Non-pigmented ciliary epithelial cell (primary cell): ENCODE measurements at regions not wholly inside any gene's neighbourhood (a gene's known extent, or its start where the extent isn't known, plus 50 kb on each side); places are given as distances from the start of the nearest gene placed in this dataset.

ENCODE experiments used
- DNase-seq: peaks from one replicate; pipeline ENCODE4 v3.0.0-alpha.2; 2010; ENCODE audit warnings: low read depth

DNA sequence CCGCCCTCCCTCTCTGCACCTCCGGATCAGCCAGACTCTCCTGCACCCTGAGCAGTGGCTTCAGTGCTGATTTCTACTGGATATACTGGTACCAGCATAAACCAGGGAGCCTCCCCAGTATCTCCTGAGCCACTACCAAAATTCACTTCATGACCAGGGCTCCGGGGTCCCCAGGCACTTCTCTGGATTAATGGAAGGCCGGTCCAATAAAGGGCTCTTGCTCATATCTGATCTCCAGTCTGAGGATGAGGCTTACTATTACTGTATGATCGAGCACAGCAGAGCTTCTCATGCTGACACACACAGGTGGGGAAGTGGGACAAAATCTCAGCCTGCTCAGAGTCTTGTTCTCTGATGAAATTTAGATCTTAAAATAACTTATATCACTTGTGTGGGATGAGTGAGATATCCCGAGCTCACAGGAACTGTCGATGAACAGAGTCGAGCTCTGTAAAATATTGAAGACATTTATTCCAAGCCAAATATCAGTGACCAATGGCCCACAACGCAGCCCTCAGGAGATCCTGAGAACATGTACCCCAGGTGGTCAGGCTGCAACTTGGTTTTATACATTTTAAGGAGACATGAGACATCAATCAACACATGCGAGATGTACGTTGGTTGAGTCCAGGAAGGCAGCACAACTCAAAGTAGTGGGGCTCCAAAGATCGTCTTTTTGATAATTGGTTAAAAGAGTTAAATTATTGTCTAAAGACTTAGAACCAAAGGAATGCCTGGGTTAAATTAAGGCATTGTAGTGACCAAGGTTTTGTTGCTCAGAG, 93.0 kb upstream of the TOP3B start:
- DNase-seq = no peak

DNA sequence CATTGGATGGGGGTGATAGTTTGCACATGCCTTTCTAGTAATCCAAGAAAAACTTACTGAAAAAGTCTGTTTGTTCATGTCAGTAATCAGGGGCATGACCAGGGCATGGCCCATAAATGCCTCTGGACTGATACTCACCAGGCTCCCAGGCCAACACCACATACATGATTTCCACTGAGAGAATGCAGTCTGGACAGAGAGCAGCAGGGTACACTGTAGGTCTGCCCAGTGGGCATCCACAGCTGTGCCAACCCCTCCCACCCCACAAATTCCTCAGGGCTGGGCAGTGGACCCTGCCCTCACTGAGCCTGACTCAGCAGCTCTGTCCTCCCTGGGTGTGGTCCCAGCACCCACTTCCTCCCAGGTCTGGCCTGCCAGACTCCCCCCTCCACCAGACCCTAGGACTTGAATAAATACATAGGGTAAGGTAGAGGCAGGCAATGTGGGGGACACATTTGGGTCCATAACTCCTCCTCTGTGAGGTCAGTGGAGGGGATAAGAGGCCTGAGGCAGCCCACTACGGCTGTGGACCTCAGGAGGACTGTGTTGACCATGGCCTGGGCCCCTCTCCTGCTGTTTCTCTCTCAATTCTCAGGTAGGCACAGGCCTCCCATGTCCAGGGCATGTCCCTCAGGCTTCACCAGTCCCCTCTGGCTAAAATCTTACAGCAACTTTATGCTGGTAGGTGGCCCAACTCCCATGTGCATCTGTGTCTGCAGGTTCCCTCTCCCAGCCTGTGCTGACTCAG, 92.2 kb upstream of the TOP3B start:
- DNase-seq = no peak

DNA sequence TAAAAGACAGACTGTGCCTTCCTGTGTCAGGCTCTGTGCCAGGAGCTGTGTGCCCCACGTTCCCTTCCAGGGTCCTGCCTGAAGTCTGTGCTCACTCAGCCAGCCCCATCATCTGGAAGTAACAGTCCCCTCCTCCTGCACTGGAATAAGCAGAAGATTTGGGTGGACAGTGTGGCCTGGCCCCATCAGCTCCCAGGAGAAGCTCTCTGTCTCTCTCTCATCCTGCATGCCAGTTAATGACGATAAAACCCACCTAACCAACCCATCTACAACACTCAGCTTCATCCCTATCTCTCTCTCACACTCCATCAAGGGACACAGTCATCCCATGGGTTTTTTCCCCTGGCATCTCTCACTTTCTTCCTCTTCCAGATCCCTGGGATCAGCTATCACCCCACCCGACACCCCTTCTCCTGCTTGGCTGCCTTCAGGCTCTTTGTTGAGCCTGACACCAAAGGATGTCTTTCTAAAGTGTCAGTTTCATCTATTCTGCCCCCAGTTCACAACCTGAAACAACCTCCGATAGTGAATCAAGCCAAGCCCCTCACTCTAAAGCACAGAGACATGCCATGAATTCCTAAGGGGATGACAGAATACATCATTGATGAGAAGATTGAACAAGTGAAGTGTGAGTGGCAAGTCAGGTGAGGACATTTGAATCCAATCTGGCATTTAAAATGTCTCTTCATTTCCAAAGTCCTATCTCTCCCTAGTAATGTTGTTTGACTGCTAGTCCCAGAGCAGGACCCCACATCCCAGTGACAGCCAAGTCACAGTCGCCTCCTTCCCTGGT, 91.4 kb upstream of the TOP3B start:
- DNase-seq = no peak

DNA sequence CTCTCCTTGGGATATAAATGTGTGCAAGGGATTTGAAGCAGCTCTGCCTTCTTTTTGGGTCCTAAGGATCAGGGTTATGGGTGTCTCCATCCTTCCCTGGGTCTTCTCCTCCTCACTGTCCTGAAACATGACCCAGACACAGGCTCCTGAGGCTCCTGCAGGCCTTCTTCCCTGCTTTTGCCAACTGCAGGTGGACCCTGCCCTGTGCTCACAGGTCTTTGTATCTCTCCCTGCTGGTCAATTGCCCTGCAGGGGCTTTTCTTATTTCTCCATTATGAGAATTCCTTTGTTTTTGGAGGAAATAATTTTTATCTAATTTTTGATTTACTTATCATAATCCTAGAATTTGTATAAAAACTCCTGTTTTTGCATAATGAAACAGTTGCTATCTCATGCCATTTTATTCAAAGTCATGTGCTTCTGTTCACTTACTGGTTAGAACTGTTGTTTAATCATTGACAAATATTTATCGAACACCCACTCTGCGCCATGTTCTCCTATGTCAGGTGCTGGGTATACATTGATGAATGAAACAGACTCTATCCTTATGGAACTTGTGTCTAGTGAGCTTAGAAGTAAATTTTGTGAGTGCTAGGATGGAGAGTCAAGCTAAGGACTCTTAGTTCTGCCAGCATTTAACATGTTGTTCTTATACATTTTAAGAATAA, 89.7 kb upstream of the TOP3B start:
- no peak for DNase-seq

DNA sequence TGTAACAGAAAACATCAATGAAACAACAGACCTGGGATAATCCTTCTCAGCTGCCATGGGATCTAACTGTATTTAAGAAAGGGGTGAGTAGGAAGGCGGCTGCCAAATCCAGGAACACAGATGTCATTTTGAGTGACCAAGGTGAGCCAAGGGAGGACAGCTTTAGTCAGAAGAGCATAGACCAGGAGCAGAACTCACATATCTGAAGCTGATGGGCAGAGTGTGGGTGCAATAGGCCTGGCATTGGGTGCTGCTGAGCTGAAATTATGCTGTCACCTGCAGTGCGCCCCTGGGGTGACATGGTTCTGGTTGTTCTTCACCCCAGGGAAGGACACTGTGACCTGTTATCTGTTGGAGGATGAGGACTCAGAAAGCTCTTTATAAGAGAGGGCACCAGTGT, 88.9 kb upstream of the TOP3B start:
- no peak for DNase-seq

DNA sequence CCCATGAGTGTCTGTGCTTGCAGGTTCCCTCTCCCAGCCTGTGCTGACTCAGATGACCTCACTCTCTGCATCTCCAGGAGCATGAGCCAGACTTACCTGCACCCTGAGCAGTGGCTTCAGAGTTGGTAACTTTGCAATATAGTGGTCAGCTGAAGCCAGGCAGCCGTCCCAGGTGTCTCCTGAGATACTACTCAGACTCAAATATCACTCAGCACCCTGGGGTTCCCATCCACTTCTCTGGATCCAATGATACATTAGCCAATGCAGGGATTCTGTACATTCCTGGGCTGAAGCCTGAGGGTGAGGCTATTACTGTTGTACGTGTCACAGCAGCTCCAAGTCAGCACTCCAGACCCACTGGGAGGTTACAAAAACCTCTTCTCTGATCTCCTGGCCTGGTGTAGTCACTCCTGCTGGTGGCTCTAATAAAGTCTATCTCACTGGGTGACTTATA, 87.8 kb upstream of the TOP3B start:
- DNase-seq = no peak

DNA sequence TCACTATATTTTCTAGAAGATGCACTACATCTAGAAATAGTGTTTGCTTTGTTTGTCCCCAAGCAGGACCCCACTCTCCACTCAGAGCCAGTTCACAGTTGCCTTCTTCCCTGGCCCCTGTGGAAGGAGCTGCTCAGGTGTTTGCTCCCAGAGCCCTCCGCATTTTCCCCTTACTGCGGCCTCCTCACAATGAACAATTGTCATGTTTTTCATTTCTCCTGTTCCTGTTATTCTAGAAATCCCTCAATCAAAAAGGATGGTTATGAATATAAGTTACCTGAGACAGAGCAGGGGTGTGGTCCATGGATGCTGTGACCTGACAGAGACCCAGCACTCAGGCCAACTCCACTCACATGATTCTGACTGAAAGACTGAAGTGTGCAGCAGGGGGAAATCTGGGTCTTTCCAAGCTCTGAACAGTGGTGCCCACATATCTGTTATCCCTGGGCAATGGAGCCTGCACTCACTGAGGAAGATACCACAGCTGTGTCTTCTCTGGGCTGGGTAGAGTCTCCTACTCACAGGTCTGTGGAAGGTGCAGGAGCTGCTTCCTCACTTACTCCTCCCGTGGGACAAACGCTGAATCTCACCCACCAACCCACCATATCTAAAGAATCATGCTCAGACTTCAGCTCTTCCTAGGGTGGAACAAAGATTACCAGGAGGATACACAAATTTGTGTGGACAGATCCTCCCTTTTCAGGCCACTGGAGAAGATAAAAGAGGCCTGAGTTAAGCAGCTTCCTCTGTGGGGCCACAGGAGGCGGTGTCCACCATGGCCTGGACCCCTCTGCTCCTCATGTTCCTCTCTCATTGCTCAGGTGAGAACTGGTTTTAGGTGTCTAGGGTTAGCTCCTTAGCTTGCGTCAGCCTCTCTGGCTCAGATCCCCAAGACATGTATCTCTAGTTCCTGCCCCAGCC, 87.1 kb upstream of the TOP3B start:
- no peak for DNase-seq

DNA sequence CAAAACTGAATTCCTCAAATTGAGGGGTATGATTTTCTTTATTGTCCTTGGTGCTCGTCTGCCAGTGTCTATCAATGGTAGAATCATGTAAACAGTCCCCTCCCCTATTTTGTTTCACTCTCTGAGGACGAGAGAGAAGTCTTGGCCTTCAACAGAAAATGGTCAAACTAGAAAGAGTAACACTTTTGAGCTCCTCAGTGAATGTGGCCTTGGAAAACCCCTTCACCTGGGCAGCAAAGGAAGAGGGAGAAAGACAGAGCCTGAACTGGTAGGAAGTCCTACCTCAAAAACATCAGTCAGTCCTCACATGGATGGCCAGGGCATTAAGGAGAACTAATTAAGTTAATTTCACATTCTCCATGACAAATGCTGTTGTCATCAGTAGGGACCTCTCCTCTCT, 86.1 kb upstream of the TOP3B start:
- DNase-seq = no peak

DNA sequence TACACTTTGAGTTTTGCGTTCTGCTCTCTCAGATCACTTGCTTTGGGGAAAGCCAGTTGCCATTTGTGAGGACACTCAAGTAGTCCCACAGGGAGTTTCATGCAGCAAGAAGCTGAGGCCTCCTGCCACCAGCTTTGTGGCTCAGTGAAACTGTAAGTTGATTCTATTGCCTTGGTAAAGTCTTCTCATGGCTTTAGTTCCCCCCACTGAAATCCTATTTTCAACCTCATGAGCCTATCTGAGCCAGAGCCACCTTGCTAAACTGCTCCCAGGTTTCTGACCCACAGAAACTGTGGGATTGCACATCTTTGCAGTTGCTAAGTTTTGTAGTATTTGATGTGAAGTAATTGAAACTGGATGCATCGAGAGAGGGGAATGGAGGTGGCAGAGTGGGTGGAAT, 85.4 kb upstream of the TOP3B start:
- no peak for DNase-seq

DNA sequence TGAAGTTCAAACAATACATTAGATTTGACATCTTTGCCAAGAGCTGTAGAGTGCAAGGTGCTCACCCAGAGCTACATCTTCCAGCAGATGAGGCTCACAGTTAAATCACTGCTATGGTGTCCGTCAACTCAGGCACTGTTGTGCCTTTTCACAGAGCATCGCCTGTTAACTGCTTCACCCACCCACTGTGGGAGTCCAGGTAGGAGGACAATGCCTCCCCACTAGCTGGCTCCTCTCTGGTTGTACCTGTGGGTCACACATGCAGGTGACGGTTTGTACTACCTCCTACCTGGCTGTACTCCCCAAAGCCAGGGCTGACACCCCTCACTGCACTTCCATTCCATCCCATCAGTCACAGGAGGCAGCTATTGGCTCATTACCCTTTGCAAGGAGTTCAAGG, 84.6 kb upstream of the TOP3B start:
- no peak for DNase-seq

DNA sequence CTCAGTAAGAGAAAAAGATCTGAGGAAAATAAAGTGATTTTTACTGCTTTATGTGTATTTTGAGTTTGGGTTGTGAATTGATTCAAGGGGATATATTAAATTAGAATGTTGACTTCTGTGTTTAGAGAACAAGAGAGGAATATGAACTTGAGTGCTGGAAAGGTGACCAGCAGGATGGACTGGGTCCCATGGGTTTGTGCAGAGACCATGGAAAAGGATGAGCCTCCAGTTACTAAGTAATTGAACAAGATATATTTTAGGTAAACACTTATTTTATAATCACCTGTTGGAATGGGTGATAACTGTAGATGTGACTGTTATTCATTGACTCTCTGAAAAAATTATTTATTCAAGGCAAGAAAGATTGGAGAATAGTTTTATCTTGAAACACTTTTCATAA, 82.0 kb upstream of the TOP3B start:
- DNase-seq = no peak

DNA sequence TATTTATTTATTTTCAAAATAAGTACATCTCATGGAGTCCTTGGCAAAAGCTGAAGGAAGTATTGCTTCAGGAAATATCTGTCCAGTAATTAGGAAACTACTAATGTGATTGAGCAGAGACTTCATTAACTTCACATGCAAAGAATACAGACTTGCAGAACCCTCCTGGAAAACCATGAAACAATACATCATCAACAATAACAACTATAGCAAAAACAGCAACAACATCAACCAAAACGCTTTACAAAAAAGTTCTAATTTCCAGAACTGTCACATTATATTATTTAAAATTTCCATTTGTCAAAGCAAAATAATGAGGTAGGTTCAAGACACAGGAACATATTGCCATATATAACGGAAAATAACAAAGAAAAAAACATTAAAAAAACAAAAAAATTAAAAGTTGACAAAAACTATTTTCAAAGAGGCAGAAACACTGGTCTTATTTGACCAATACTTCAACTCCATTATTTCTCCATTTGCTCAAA, 79.8 kb upstream of the TOP3B start:
- DNase-seq = no peak

DNA sequence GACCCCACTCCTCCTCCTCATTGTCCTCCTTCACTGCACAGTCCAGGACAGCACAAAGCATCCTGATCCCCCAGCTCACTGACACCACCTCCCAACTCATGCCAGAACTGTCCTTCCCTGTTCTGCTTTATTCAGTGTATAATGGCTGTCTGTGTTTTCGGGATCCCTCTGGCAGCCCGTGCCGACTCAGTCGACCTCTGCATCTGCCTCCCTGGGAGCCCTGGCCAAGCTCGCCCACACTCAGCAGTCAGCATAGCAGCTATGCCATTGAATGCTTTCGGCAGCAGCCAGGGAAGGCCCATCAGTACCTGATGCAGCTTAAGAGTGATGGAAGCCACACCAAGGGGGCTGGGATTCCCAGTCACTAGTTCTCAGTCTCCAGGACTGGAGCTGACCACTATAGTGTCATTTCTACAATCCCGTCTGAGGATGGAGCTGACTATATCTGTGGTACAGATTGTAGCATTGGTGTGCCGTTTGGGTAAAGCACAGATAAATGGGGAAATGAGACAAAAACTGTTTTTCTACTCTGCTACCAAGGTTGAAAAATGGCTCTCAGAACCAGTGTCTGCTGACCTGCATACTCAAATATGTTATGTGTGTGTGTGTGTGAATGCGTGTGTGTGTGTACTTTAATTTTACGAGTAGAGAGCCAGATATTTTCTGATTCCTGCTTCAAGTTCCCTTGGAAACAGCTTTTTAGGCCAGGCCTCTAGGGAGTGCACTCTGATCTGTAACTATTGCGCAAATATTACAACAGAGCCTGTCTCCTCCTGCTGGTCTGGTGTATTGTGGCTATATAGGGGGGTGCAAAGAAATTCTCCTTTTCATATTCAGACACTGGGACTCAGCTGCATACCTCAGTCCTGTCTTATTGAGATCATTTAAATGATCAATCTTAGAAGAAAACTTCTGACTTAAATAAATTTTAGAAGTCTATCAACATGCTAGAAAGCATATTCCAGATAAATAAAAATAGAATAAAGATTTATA, 78.8 kb upstream of the TOP3B start:
- DNase-seq = no peak

DNA sequence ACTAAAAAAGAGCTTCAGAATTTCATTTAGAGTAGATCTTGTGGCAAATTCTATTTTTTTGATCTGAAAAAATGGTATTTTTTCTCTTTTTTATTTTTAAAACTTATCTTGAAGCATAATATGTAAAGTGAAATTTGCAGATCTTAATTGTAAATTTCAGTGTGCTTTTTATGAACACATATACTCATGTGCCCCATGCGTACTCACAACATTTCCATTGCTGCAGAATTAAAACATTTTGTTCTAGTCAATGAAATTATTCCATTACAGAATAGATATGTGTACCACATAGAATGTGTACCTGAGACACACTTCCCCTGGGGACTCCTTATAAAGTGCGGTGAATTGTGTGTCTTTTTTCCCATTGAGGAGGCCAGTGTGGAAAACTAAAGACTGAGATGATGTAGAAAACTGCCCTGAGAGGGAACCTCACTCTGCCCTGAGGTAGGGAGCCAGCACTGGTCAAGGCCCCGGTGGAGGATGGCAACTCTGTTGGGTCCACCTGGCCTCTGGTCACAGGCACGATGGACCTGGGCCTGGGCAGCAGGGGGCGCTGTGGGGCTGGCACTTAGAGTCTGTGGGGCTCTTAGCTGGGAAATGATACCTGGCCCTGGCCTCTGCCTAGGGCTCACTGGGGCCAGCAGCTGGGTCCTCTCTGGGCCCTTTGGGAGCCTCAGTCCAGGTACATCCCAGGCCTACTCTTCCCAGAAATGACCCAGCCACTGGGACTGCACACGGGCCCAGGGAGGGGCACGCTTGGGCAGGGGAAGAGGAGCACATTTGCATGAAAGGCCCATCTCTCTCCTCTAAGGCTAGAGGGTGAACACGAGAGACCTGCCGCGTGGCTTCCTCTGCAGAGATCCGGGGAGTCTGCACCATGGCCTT, 77.9 kb upstream of the TOP3B start:
- no peak for DNase-seq

DNA sequence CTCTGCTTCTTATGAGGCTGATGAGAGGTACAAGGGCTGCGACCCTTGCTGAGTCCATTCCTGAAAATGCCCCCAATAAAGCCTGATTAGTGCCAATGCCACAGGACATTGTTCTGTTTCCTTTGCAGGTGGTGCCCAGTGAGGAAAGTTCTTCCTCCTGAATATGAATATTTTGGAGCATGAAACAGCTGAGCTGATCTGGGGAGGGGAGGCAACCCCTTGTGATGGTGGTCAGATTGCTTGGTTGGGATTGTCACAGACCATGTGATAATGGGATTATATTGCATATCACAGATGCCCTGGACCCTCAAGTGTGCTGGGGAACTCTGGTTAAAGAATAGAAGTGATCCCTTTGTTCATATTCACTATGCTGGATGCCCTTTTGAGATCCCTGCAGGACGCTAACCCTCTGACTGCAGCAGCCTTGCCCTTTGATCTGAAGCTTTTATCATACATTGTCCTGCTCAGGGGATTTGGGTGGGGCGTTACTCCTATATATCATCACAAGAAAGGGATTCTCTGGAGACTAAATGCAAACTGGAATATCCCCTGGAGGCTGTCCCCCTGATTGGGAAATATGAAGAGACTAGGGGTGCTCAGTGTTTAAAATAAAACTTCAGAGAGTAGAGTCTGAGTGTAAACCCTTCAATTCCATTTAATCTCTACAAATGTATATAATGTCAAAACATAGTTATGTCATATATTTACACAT, 76.9 kb upstream of the TOP3B start:
- no peak for DNase-seq

DNA sequence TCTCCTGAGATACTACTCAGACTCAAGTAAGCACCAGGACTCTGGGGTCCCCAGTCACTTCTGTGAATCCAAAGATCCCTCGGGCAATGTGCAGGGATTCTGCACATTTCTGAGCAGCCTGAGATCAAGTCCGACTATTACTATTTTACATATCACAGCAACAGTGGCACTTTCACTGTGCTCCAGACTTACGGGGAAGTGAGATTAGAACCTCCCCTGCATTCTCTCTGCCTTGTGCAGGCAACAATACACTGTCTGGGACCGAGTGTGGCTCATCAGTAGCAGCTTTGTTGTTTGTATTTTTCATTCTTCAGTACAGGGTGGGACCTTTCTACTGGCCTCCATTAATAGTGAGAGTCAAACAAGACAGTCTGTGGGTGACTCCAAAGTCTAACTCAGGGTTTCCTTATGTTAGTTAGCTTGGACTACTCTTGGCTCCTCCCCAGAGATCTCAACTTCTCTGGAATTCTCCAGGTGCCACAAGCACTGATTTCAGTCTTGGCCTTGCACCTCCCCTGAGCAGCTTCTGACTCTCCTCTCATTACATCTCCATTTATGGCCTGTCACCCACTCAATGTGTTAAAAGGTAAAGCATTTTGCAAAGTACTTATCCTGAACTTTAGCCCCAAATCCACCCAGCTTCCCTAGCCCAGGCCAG, 76.2 kb upstream of the TOP3B start:
- no peak for DNase-seq

DNA sequence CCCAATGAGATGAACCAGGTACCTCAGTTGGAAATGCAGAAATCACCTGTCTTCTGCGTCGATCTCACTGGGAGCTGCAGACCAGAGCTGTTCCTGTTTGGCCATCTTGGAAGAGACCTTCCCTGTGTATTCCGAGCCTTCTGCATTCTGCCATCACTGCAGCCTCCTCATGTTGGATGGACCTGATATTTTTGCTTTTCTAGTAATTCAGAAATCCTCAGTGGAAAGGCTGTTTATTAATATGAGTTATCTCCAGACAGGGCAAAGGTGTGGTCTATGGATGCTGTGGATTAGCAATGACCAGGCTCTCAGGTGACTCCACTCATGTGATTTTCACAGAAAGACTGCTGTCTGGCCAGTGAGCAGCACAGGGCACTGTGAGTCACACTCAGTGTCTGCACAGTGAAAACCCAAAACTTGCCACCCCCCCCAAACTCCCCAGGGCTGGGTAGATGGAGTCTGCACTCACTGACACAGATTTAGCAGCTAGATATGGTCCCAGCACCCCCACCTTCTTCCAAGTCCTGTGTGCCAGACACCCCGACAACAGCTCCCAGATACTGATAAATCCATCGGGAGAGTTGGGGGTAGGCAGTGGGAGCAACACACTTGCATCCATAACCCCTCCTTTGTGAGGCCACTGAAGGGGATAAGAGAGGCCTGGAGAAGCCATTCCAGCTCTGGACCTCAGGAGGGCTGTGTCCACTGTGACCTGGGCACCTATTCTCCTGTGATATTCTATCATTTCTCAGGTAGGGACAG, 75.2 kb upstream of the TOP3B start:
- DNase-seq = no peak
